Activated T-helper 2 cell treated with anti-CD3 and anti-CD28 coated beads, Interferon-gamma antibody, Interleukin-2, Interleukin-4, amounts not matched to agents 10 μg/mL and 5 μg/mL and 100 μg/mL, durations not matched to agents 14 hours and 24 hours and 36 hours (primary cell): ENCODE measurements at regions not wholly inside any gene's neighbourhood (a gene's known extent, or its start where the extent isn't known, plus 50 kb on each side); places are given as distances from the start of the nearest gene placed in this dataset.

Source experiments
- DNase-seq: peaks from one replicate; pipeline ENCODE4 v3.0.0; 2021; ENCODE audit warnings: low spot score
- H3K27ac Mint-ChIP-seq: one replicate; pipeline ENCODE4 v1.8.0; 2021; ENCODE audit warnings: mixed read lengths
- H3K27me3 Mint-ChIP-seq: one replicate; pipeline ENCODE4 v1.8.0; 2021; ENCODE audit warnings: low read depth, mixed read lengths
- H3K36me3 Mint-ChIP-seq: one replicate; pipeline ENCODE4 v1.8.0; 2021; ENCODE audit warnings: low read depth, mixed read lengths
- H3K4me1 Mint-ChIP-seq: one replicate; pipeline ENCODE4 v1.8.0; 2021; ENCODE audit warnings: low read depth, mixed read lengths
- H3K4me3 Mint-ChIP-seq: one replicate; pipeline ENCODE4 v1.8.0; 2021; ENCODE audit warnings: low read depth, mild to moderate bottlenecking, moderate library complexity, mixed read lengths
- H3K9me3 Mint-ChIP-seq: one replicate; pipeline ENCODE4 v1.8.0; 2021; ENCODE audit warnings: mixed read lengths
- intact Hi-C: fragments of 100-400 bp; cut with micrococcal nuclease; formaldehyde crosslinking; loops from one replicate; pipeline ENCODE4 v1.15.1; 2023

DNA sequence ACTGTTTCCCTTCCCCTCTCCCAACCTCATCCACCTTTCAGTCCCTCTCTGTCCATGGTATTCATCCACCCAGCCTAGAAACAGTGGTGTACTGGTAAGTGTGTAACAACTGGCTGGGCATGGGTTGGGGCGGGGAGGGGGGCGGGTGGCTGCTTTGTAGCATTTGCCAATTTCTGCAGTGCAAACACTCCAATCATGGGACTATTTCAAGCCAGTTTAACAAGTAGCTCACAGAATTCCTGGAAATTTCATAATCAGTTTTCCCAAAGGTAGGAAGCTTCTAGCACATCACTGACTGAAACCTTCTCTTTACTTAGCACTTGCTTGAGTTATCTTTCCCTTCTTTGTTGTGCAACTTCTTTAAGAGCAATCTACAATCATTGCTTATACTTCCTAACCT, 100.8 kb upstream of the WASF3 start:
- H3K27ac Mint-ChIP-seq = no peak overlapping the region
- H3K4me1 Mint-ChIP-seq = peaks cover 2% of the 10 kb centered on the region
- DNase-seq = no peak
- intact Hi-C loops = no loop called here
- no peaks in the 10 kb centered on the region for H3K36me3 Mint-ChIP-seq
- H3K9me3 Mint-ChIP-seq = no peaks in the 10 kb centered on the region
- no peak overlapping the region for H3K4me3 Mint-ChIP-seq
- peaks cover 16% of the 10 kb centered on the region for H3K27me3 Mint-ChIP-seq

DNA sequence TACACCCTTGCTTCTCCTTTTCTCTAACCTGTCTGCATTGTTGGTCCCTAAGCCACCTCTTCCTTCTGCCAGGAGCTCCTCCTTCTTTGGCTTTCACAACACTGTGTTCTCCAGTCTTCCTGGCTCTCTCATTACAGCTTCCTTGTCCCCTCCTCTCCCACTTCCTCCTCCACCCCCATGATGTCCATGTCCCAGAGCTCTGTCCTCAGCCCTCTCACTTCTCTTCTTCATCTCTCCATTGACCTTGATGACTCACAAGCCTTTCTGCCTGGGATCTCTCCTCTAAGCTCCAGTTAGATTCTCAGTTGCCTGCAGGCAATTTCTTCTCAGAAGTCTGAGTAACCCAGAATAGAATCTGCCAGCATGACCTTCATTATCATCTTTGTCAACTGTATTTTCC, 100.3 kb upstream of the WASF3 start:
- intact Hi-C loops = no loop called here
- Mint-ChIP-seq H3K27me3 (peaks cover 18% of the 10 kb centered on the region), H3K36me3 (no peaks in the 10 kb centered on the region), H3K27ac (no peak overlapping the region), H3K9me3 (no peaks in the 10 kb centered on the region), H3K4me1 (peaks cover 2% of the 10 kb centered on the region), H3K4me3 (no peak overlapping the region)
- no peak for DNase-seq

DNA sequence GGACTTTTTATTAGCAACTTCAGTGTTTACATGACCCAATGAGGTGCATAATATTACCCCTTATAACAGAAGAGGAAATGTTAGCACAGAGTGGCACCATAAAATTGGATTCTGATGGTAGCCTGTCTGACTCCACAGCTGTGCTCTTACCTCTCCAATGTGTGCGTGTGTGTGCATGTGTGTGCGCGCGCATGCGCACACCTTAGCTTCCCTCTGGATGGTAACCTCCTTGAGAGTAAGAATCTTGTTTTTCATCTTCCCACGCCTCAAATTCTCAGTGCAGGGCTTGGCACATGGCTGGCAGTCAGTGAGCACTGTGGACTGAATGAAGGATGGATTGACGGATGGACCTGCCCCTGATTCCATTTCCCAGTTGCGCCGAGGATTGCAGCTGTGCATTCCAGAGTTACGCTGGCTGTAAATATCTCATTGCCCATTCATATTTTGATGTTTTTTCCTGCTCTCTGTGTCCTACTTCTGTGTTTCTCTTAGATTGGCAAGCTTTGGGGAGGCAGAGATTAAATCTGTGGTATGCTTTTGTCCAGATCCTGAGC, 99.2 kb upstream of the WASF3 start:
- Mint-ChIP-seq H3K4me1 (peaks cover 2% of the 10 kb centered on the region), H3K27me3 (peaks cover 11% of the 10 kb centered on the region), H3K36me3 (no peaks in the 10 kb centered on the region), H3K4me3 (no peak overlapping the region), H3K27ac (no peak overlapping the region), H3K9me3 (no peaks in the 10 kb centered on the region)
- intact Hi-C loops = no loop called here
- no peak for DNase-seq

DNA sequence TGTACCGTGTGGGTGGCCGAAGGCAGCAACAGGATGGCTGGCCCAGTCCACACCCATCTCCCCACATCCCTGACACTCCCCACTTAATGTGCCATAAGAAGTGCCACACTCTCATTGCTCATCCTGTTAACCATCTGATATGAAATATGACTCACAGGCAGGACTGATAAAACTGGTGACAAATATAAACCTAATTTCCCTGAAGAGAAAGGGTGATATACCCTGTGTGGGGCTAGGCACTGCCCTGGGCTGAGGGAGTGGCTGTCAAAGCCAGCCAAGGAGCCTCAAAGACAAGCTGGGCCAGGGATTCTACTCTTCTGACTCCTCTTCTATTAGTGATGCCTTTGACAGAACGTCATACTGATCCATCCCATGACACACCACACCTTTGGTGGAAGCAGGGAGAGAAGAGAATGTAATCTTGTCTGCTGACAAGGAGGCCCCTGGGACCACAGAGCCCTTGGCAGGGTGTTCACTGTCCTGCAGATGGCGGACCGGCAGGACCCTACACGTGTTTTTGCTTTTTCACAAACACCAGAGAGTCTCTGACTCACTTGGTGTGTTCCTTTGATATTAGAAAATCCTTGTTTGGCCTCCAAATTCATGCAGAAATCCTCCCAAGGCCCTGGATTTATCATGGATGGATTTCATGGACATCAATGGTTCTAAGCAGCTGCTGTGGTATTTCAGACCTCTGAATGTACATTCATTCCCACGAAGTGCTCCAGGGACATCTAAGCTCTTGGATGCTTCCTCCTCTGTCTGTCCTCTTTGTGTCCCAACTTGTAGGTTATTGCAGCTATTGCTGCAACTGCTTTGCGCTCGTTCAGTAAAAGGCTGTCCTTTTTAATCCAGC, 98.0 kb upstream of the WASF3 start:
- Mint-ChIP-seq H3K27ac (no peak overlapping the region), H3K4me1 (peaks cover 2% of the 10 kb centered on the region), H3K4me3 (no peak overlapping the region), H3K9me3 (no peaks in the 10 kb centered on the region), H3K27me3 (peaks cover 10% of the 10 kb centered on the region), H3K36me3 (no peaks in the 10 kb centered on the region)
- intact Hi-C loops = no loop called here
- DNase-seq = no peak

DNA sequence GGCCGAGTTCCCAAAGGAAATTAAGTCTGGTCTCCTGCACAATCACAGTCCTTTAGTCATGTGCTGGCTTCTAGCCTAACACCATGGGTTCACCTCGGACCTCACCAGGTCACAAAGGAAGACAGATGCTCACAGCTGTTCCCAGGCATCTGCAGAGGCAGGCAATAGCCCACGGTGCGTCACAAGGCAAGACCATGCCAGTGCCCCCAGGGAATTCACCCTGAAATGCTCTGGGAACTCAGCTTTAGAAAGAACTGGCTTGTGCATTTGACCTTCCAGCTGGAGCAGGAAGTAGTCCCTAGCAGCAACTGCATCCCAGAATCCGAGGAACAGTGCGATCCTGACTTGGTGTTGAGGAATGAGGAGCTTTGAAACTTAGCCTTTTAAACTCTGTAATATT, 96.8 kb upstream of the WASF3 start:
- intact Hi-C loops = no loop called here
- no peak overlapping the region for H3K4me3 Mint-ChIP-seq
- no peak overlapping the region for H3K27ac Mint-ChIP-seq
- no peaks in the 10 kb centered on the region for H3K9me3 Mint-ChIP-seq
- DNase-seq = no peak
- no peaks in the 10 kb centered on the region for H3K36me3 Mint-ChIP-seq
- peaks cover 2% of the 10 kb centered on the region for H3K4me1 Mint-ChIP-seq
- H3K27me3 Mint-ChIP-seq = peaks cover 11% of the 10 kb centered on the region

DNA sequence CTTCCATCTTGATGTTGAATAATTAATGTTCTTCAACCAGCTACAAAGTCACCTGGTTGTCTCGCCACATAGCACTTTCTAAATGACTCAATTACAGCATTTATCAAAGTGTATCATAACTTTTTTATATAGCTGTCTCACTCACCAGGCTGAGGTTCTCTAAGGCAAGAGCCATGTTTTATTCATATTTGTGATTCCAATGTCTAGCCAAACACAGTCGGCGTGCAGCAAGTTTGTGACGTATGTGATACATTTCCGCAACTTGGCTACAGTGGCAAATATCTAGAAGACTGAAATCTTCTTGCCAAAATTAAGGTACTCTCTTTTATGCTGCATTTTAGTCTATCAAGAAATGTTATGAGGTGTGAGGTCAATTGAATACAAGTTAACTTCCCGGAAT, 94.2 kb upstream of the WASF3 start:
- H3K4me1 Mint-ChIP-seq = peaks cover 2% of the 10 kb centered on the region
- H3K36me3 Mint-ChIP-seq = no peaks in the 10 kb centered on the region
- H3K27me3 Mint-ChIP-seq = peaks cover 6% of the 10 kb centered on the region
- no peak overlapping the region for H3K4me3 Mint-ChIP-seq
- intact Hi-C loops = no loop called here
- no peaks in the 10 kb centered on the region for H3K9me3 Mint-ChIP-seq
- no peak overlapping the region for H3K27ac Mint-ChIP-seq
- DNase-seq = no peak

DNA sequence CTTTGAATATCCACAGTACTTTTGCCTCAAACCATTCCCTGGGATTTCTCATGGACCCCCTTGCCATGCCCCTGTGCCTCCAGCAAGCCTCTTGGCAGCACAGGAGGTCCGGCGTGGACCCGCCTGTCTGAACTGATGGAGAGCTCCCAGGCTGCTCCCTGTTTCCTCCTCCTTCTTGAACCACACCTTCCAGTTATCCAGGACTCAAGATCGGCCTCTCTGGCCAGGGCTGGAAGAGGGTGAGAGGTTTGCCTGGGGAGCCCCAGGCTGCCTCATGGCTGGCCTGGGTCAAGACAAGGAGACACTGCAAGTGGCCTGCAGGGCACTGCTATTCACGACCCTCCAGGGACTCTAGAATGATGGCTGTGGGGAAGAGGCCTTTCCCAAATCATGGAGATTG, 93.6 kb upstream of the WASF3 start:
- intact Hi-C loops = no loop called here
- H3K4me1 Mint-ChIP-seq = peaks cover 2% of the 10 kb centered on the region
- DNase-seq = no peak
- H3K27ac Mint-ChIP-seq = no peak overlapping the region
- no peak overlapping the region for H3K4me3 Mint-ChIP-seq
- H3K9me3 Mint-ChIP-seq = no peaks in the 10 kb centered on the region
- H3K27me3 Mint-ChIP-seq = peaks cover 8% of the 10 kb centered on the region
- H3K36me3 Mint-ChIP-seq = no peaks in the 10 kb centered on the region

DNA sequence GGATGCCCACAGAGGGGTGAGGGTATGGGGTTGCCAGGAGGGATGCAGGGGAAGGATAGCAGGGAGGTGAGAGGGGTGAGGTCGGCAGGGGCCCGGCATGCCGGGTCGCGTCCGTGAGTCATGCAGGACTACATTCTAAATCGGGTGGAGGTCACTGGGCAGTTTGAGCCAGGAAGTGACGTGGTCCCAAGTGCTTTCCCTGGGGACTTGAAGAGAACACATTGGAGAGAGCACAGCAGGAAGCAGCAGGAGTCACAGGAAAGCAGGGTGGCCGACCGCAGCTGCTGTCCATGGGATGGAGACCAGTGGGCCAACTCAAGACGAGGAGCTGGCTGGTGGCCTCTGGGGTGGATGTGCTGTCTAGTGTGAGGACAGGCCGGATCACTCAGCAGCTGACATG, 92.0 kb upstream of the WASF3 start:
- no peaks in the 10 kb centered on the region for H3K9me3 Mint-ChIP-seq
- no peak overlapping the region for H3K27ac Mint-ChIP-seq
- H3K4me3 Mint-ChIP-seq = no peak overlapping the region
- no peaks in the 10 kb centered on the region for H3K4me1 Mint-ChIP-seq
- no peak for DNase-seq
- peaks cover 8% of the 10 kb centered on the region for H3K27me3 Mint-ChIP-seq
- H3K36me3 Mint-ChIP-seq = no peaks in the 10 kb centered on the region
- intact Hi-C loops = no loop called here

DNA sequence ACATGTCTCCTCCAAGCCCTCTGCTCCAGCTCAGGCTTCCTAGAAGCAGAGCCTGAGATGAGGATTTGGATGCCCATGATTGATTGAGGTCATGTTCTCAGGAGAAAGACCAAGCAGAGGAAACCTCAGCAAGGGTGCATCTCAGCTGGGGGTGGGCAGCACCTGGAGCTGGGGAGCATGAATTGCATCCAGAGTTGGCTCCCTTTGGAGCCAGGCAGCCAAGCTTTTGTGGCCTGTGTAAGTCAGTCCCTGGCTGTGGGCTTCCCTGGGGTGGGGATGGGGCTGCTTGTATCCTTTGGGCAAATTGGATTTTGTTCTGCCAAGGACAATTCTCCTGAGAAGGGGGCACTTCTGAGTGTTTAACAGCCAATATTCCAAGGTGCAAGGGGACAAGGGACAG, 91.5 kb upstream of the WASF3 start:
- H3K4me3 Mint-ChIP-seq = no peak overlapping the region
- H3K36me3 Mint-ChIP-seq = no peaks in the 10 kb centered on the region
- H3K27me3 Mint-ChIP-seq = peaks cover 8% of the 10 kb centered on the region
- H3K9me3 Mint-ChIP-seq = no peaks in the 10 kb centered on the region
- no peak overlapping the region for H3K27ac Mint-ChIP-seq
- intact Hi-C loops = no loop called here
- DNase-seq = no peak
- H3K4me1 Mint-ChIP-seq = no peaks in the 10 kb centered on the region

DNA sequence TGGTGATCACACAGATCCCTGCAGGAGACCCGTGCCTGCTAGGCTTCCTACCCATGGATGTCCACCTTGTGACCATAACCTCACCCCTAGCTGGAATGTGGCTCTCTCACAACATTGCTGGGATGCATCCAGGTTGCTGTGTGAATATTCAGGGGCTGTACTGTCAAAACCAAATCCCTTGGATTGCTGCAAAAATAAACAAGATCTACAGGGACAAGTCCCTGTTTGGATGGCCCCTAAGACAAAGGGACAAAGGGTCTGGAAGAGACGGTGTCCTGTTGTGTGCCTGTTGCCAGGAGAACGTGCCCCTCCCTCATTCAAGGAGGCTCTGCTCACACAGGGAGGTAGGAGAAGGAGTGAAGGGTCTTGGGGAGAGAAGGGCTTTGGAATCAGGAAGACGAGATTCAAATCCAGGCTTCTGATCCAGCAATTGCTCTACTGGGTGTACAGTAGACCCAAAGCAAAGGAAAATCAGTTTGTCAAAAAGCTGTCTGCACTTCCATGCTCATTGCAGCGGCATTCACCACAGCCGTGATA, 89.2 kb upstream of the WASF3 start:
- DNase-seq = no peak
- intact Hi-C loops = no loop called here
- Mint-ChIP-seq H3K9me3 (no peaks in the 10 kb centered on the region), H3K27ac (no peak overlapping the region), H3K4me3 (no peak overlapping the region), H3K27me3 (peaks cover 4% of the 10 kb centered on the region), H3K36me3 (no peaks in the 10 kb centered on the region), H3K4me1 (no peaks in the 10 kb centered on the region)

DNA sequence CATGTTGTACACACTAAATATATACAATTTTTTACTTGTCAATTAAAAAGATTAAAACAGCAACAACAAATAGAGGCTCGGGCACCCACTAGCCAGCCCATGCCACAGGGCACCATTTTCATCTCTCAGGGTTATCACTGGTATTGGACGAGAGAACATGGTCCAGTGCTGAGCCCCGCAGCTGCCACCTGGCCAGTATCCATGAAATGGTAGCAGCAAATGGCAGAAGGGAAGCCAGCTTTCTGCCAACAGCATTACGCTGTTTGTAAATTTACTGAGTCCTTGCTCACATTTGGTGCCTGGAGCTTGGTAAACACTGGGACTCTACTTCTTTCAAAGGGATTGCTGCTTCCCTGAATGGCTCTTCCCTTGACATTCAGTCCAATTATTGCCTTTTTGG, 87.9 kb upstream of the WASF3 start:
- no peak for DNase-seq
- intact Hi-C loops = no loop called here
- H3K27ac Mint-ChIP-seq = no peak overlapping the region
- H3K4me3 Mint-ChIP-seq = no peak overlapping the region
- H3K27me3 Mint-ChIP-seq = peaks cover 1% of the 10 kb centered on the region
- H3K9me3 Mint-ChIP-seq = no peaks in the 10 kb centered on the region
- H3K4me1 Mint-ChIP-seq = no peaks in the 10 kb centered on the region
- H3K36me3 Mint-ChIP-seq = no peaks in the 10 kb centered on the region

DNA sequence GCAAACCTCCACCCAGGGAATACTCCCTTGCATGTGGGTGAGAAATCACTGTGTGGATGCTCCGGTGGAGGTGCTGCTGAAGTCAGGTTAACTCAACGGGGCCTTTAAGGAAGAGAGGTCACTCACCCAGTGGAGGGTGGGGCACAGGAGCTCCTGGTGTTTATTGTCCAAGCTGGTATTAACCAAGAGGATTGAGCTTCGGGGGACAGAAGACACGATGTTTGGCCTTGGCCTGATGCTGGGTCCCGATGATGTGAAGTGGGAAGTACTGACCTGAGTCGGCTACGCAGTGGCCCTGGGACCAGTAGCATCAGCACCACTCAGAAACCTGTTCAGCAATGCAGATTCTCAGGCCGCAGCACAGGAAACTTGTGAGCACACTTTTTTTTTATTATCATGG, 85.7 kb upstream of the WASF3 start:
- no peak for DNase-seq
- Mint-ChIP-seq H3K36me3 (no peaks in the 10 kb centered on the region), H3K27me3 (peaks cover 1% of the 10 kb centered on the region), H3K4me3 (no peak overlapping the region), H3K27ac (no peak overlapping the region), H3K9me3 (no peaks in the 10 kb centered on the region), H3K4me1 (peaks cover 11% of the 10 kb centered on the region)
- intact Hi-C loops = no loop called here

DNA sequence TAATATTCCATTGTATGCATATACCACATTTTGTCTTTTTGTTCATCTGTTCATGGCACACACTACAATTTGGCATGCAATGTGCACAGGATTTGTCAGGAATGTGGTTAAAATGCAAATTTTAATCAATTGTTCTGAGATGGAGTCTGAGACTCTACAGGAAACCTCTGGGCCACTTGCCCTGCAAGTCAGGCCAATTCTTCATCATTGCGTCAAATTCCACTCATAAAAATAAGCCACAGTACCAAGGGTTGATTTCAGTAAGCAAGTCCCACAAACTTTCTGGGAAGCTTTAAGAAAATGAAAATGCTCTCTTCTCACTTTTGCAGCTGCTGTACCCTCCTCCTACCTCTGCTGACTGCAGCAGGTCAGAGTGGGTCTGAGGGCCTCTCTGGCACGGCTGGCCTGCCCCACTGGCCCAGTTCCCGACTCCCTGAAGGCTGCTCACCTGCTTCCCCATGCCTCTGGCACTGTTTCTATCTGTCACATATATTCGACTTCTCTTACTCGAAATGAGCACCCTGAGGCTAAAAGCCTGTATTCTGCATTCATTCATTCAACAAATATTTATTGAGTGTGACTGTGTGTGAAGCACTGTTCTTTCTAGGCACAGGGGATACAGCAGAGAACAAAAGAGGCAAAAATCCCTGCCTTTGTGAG, 83.8 kb upstream of the WASF3 start:
- no peak overlapping the region for H3K4me3 Mint-ChIP-seq
- H3K27me3 Mint-ChIP-seq = no peaks in the 10 kb centered on the region
- intact Hi-C loops = no loop called here
- no peaks in the 10 kb centered on the region for H3K36me3 Mint-ChIP-seq
- no peaks in the 10 kb centered on the region for H3K9me3 Mint-ChIP-seq
- H3K4me1 Mint-ChIP-seq = peaks cover 14% of the 10 kb centered on the region
- H3K27ac Mint-ChIP-seq = no peak overlapping the region
- DNase-seq = no peak
